ENCODE measurements at regions not wholly inside any gene's neighbourhood (a gene's known extent, or its start where the extent isn't known, plus 50 kb on each side); places are given as distances from the start of the nearest gene placed in this dataset.

GRCh38 chr3:117165601-117166051 is 456.0 kb downstream of the TUSC7 start:
- Histone ChIP-seq H3K36me3 (no peaks in the 10 kb centered on the region), H3K9me3 (no peaks in the 10 kb centered on the region), H3K4me1 (no peaks in the 10 kb centered on the region), H3K27me3 (no peaks in the 10 kb centered on the region), H3K4me3 (no peak overlapping the region), H3K27ac (no peak overlapping the region)
- intact Hi-C loops (cut with DNase I): no loop called here
- TF ChIP-seq POLR2A (IDR thresholded peaks at IDR 0.05): no peak
- no peak for TF ChIP-seq CTCF (IDR thresholded peaks at IDR 0.05)
- DNase-seq (ENCODE audit: extremely low spot score in 2 of 2): no peak

GRCh38 chr3:117168896-117169295 is 459.3 kb downstream of the TUSC7 start:
- no peak overlapping the region for H3K4me3 ChIP-seq
- intact Hi-C loops (cut with DNase I): no loop called here
- DNase-seq (ENCODE audit: extremely low spot score in 2 of 2): no peak

GRCh38 chr3:117170094-117170493 is 460.5 kb downstream of the TUSC7 start:
- Histone ChIP-seq H3K27ac (no peak overlapping the region), H3K9me3 (no peaks in the 10 kb centered on the region), H3K36me3 (no peaks in the 10 kb centered on the region), H3K27me3 (no peaks in the 10 kb centered on the region), H3K4me3 (no peak overlapping the region), H3K4me1 (no peaks in the 10 kb centered on the region)
- DNase-seq (ENCODE audit: extremely low spot score in 2 of 2): no peak
- TF ChIP-seq POLR2A (IDR thresholded peaks at IDR 0.05) (no peak), CTCF (IDR thresholded peaks at IDR 0.05) (no peak), POLR2AphosphoS5 (IDR thresholded peaks at IDR 0.05; ENCODE audit: insufficient read depth in 1 of 2, low read depth in 1 of 2) (no peak)
- intact Hi-C loops (cut with DNase I): no loop called here

More at GRCh38 chr3:117168896-117169295, 459.3 kb downstream of the TUSC7 start:
- Histone ChIP-seq H3K27me3 (no peaks in the 10 kb centered on the region), H3K9me3 (no peaks in the 10 kb centered on the region), H3K27ac (no peak overlapping the region), H3K4me1 (no peaks in the 10 kb centered on the region), H3K36me3 (no peaks in the 10 kb centered on the region)
- TF ChIP-seq POLR2A (IDR thresholded peaks at IDR 0.05) (no peak), POLR2AphosphoS5 (IDR thresholded peaks at IDR 0.05; ENCODE audit: insufficient read depth in 1 of 2, low read depth in 1 of 2) (no peak), CTCF (IDR thresholded peaks at IDR 0.05) (no peak)

- Histone ChIP-seq H3K27ac (no peak overlapping the region), H3K9me3 (no peaks in the 10 kb centered on the region), H3K4me1 (no peaks in the 10 kb centered on the region), H3K36me3 (no peaks in the 10 kb centered on the region), H3K4me3 (no peak overlapping the region), H3K27me3 (no peaks in the 10 kb centered on the region)
- TF ChIP-seq CTCF (IDR thresholded peaks at IDR 0.05) (no peak), POLR2A (IDR thresholded peaks at IDR 0.05) (no peak), POLR2AphosphoS5 (IDR thresholded peaks at IDR 0.05; ENCODE audit: insufficient read depth in 1 of 2, low read depth in 1 of 2) (no peak)
- DNase-seq (ENCODE audit: extremely low spot score in 2 of 2): no peak
- intact Hi-C loops (cut with DNase I): no loop called here
These were observed 461.5 kb downstream of the TUSC7 start for GRCh38 chr3:117171124-117171523.

GRCh38 chr3:117172426-117172825 is 462.8 kb downstream of the TUSC7 start:
- Histone ChIP-seq H3K27ac (no peak overlapping the region), H3K4me3 (no peak overlapping the region), H3K36me3 (no peaks in the 10 kb centered on the region), H3K27me3 (no peaks in the 10 kb centered on the region), H3K4me1 (no peaks in the 10 kb centered on the region), H3K9me3 (no peaks in the 10 kb centered on the region)
- no peak for DNase-seq (ENCODE audit: extremely low spot score in 2 of 2)
- no peak for TF ChIP-seq POLR2AphosphoS5 (IDR thresholded peaks at IDR 0.05; ENCODE audit: insufficient read depth in 1 of 2, low read depth in 1 of 2)
- TF ChIP-seq CTCF (IDR thresholded peaks at IDR 0.05): no peak
- TF ChIP-seq POLR2A (IDR thresholded peaks at IDR 0.05): no peak
- intact Hi-C loops (cut with DNase I): no loop called here
